ENCODE measurements at regions not wholly inside any gene's neighbourhood (a gene's known extent, or its start where the extent isn't known, plus 50 kb on each side); places are given as distances from the start of the nearest gene placed in this dataset.

- H3K4me3 Mint-ChIP-seq: no peak overlapping the region
- no peak for DNase-seq
- no peaks in the 10 kb centered on the region for H3K79me2 ChIP-seq (ENCODE audit: insufficient read depth, low read length)
- H4K91ac ChIP-seq (ENCODE audit: insufficient read length, low read depth, low read length): no peak overlapping the region
- H3K27me3 Mint-ChIP-seq (ENCODE audit: low read depth): peaks cover 8% of the 10 kb centered on the region
- no peaks in the 10 kb centered on the region for H3K4me1 ChIP-seq (ENCODE audit: insufficient read depth, low read length)
- H4K20me1 ChIP-seq (ENCODE audit: control insufficient read depth, insufficient read depth, insufficient read length): no peaks in the 10 kb centered on the region
- H3T11ph ChIP-seq (ENCODE audit: low read length): no peak overlapping the region
- H3K18ac ChIP-seq (ENCODE audit: insufficient read length, low read depth, low read length): no peak overlapping the region
- no peak overlapping the region for H2AFZ ChIP-seq (ENCODE audit: low read length)
- H3K23me2 ChIP-seq (ENCODE audit: insufficient read length, low read depth, low read length, poor library complexity, severe bottlenecking): no peaks in the 10 kb centered on the region
- H4K8ac ChIP-seq (replicated peaks; ENCODE audit: insufficient read length, low read depth, low read length): no peak overlapping the region
- H3K4me1 Mint-ChIP-seq: peaks cover 0 to 3% of the 10 kb centered on the region in 2 experiments; a peak in 1 of 4 replicates
- H3K4me2 ChIP-seq (ENCODE audit: insufficient read depth, insufficient read length, low read length): no peak overlapping the region
- H3K23ac ChIP-seq (ENCODE audit: insufficient read length, low read depth, low read length): no peak overlapping the region
- H2BK20ac ChIP-seq (ENCODE audit: low read depth, low read length, poor library complexity, severe bottlenecking): no peak overlapping the region
- H3K56ac ChIP-seq (ENCODE audit: insufficient read length, low read depth, low read length): no peak overlapping the region
- no CpG with 5 or more reads among the region's 2 CpGs for WGBS (ENCODE audit: extremely low coverage, insufficient read length, low lambda C conversion rate)
- no peak overlapping the region for H4K5ac ChIP-seq (ENCODE audit: insufficient read length, low read depth, low read length)
- H3K27ac Mint-ChIP-seq: no peak overlapping the region
- no peak overlapping the region for H3K14ac ChIP-seq (ENCODE audit: insufficient read depth, low read length)
- H3K9me3 ChIP-seq (ENCODE audit: control insufficient read depth, low read depth, low read length): no peaks in the 10 kb centered on the region
- no peak overlapping the region for H2BK5ac ChIP-seq (ENCODE audit: insufficient read length, low read length)
- H3K36me3 Mint-ChIP-seq (ENCODE audit: insufficient read depth in 1 of 3, low read depth in 3 of 3): no peaks in the 10 kb centered on the region
- no peak overlapping the region for H3K9ac ChIP-seq (ENCODE audit: extremely low read depth, insufficient read length, low read length)
- H2BK120ac ChIP-seq (ENCODE audit: low read depth, low read length, poor library complexity, severe bottlenecking): no peak overlapping the region
- TF ChIP-seq, protein P1, sequence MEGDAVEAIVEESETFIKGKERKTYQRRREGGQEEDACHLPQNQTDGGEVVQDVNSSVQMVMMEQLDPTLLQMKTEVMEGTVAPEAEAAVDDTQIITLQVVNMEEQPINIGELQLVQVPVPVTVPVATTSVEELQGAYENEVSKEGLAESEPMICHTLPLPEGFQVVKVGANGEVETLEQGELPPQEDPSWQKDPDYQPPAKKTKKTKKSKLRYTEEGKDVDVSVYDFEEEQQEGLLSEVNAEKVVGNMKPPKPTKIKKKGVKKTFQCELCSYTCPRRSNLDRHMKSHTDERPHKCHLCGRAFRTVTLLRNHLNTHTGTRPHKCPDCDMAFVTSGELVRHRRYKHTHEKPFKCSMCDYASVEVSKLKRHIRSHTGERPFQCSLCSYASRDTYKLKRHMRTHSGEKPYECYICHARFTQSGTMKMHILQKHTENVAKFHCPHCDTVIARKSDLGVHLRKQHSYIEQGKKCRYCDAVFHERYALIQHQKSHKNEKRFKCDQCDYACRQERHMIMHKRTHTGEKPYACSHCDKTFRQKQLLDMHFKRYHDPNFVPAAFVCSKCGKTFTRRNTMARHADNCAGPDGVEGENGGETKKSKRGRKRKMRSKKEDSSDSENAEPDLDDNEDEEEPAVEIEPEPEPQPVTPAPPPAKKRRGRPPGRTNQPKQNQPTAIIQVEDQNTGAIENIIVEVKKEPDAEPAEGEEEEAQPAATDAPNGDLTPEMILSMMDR (conservative IDR thresholded peaks at IDR 0.05): no peak
- H2BK12ac ChIP-seq (ENCODE audit: insufficient read length, low read depth, low read length): no peak overlapping the region
- H2AK5ac ChIP-seq (ENCODE audit: insufficient read length, low read length): no peak overlapping the region
- no peak overlapping the region for H2BK15ac ChIP-seq (ENCODE audit: low read depth, low read length)
- peaks cover 0 to 2% of the 10 kb centered on the region in 2 experiments; a peak in 1 of 5 replicates for H3K9me3 Mint-ChIP-seq
- no peaks in the 10 kb centered on the region for H3K27me3 ChIP-seq (ENCODE audit: insufficient read depth, low read length)
- H3K4ac ChIP-seq (ENCODE audit: low read depth, low read length): no peak overlapping the region
- H3K27ac ChIP-seq (ENCODE audit: insufficient read length, low read depth, low read length): no peak overlapping the region
- no peaks in the 10 kb centered on the region for H3K79me1 ChIP-seq (ENCODE audit: insufficient read depth, low read depth, low read length, poor library complexity, severe bottlenecking)
Measured at GRCh38 chr2:234344012-234344411, 152.9 kb downstream of the ARL4C start.

Measured in H9 (cell line).